ENCODE measurements at regions not wholly inside any gene's neighbourhood (a gene's known extent, or its start where the extent isn't known, plus 50 kb on each side); places are given as distances from the start of the nearest gene placed in this dataset.

GRCh38 chr5:125652761-125653160 lies 770.4 kb upstream of the GRAMD2B start:
- Histone ChIP-seq H3K27me3 (ENCODE audit: control insufficient read depth in 1 of 2, insufficient read depth in 2 of 2, low read length in 2 of 2) (no peaks in the 10 kb centered on the region), H3K27ac (ENCODE audit: low read depth in 1 of 2, low read length in 2 of 2) (no peak overlapping the region), H3K36me3 (ENCODE audit: insufficient read depth, low read length) (no peaks in the 10 kb centered on the region), H3K4me3 (ENCODE audit: low read length) (no peak overlapping the region), H3K4me1 (ENCODE audit: insufficient read depth, low read length) (no peaks in the 10 kb centered on the region), H3K9me3 (ENCODE audit: control insufficient read depth in 1 of 2, insufficient read depth in 1 of 2, low read length in 2 of 2) (peaks cover 0 to 5% of the 10 kb centered on the region in 2 experiments)
- no peak for TF ChIP-seq CTCF (IDR thresholded peaks at IDR 0.05)
- ChIA-PET CTCF (no interaction called here), POLR2A (no interaction called here)
- ATAC-seq (ENCODE audit: poor library complexity): no peak
- H3K9me3 Mint-ChIP-seq: peaks cover 5% of the 10 kb centered on the region
- H3K27me3 Mint-ChIP-seq: no peaks in the 10 kb centered on the region
- no peak overlapping the region for H3K4me3 Mint-ChIP-seq
- no peak for DNase-seq
- H3K27ac Mint-ChIP-seq: no peak overlapping the region
- H3K36me3 Mint-ChIP-seq (ENCODE audit: low read depth): no peaks in the 10 kb centered on the region
- no peaks in the 10 kb centered on the region for H3K4me1 Mint-ChIP-seq (ENCODE audit: low read depth)
- intact Hi-C loops (cut with DNase I, micrococcal nuclease): no loop called here

- Mint-ChIP-seq H3K4me1 (ENCODE audit: low read depth) (no peaks in the 10 kb centered on the region), H3K9me3 (peaks cover 2% of the 10 kb centered on the region), H3K36me3 (ENCODE audit: low read depth) (no peaks in the 10 kb centered on the region), H3K27me3 (no peaks in the 10 kb centered on the region), H3K27ac (no peak overlapping the region), H3K4me3 (no peak overlapping the region)
- H3K27ac ChIP-seq (ENCODE audit: low read depth in 1 of 2, low read length in 2 of 2): no peak overlapping the region
- ChIA-PET POLR2A (no interaction called here), CTCF (no interaction called here)
- TF ChIP-seq CTCF (IDR thresholded peaks at IDR 0.05): no peak
- H3K36me3 ChIP-seq (ENCODE audit: insufficient read depth, low read length): no peaks in the 10 kb centered on the region
- no peak for DNase-seq
- intact Hi-C loops (cut with DNase I, micrococcal nuclease): no loop called here
- no peak overlapping the region for H3K4me3 ChIP-seq (ENCODE audit: low read length)
- ATAC-seq (ENCODE audit: poor library complexity): no peak
- H3K27me3 ChIP-seq (ENCODE audit: control insufficient read depth in 1 of 2, insufficient read depth in 2 of 2, low read length in 2 of 2): no peaks in the 10 kb centered on the region
- H3K4me1 ChIP-seq (ENCODE audit: insufficient read depth, low read length): no peaks in the 10 kb centered on the region
- peaks cover 0 to 5% of the 10 kb centered on the region in 2 experiments for H3K9me3 ChIP-seq (ENCODE audit: control insufficient read depth in 1 of 2, insufficient read depth in 1 of 2, low read length in 2 of 2)
Measured at GRCh38 chr5:125654392-125654791, 768.8 kb upstream of the GRAMD2B start.

DNA sequence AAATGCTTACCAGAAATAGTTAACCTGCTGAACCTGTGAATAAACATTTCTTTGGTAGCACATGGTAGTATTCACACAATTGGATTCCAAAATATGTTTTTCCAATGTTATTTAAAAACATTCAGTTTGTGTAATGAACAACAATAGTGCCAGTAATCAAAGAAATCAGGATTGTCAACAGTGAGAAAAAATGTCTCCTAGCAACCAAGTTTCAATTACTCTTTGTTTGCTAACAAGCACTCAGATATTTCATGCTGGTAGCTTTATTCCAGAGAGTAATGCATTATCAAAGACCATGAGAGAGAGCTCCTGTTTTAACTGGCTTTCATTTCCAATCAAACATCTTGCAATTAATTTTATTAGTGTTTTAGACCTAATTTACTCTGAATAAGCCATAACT lies 768.1 kb upstream of the GRAMD2B start:
- Histone ChIP-seq H3K9me3 (ENCODE audit: control insufficient read depth in 1 of 2, insufficient read depth in 1 of 2, low read length in 2 of 2) (peaks cover 0 to 5% of the 10 kb centered on the region in 2 experiments), H3K4me1 (ENCODE audit: insufficient read depth, low read length) (no peaks in the 10 kb centered on the region), H3K36me3 (ENCODE audit: insufficient read depth, low read length) (no peaks in the 10 kb centered on the region), H3K4me3 (ENCODE audit: low read length) (no peak overlapping the region), H3K27me3 (ENCODE audit: control insufficient read depth in 1 of 2, insufficient read depth in 2 of 2, low read length in 2 of 2) (no peaks in the 10 kb centered on the region), H3K27ac (ENCODE audit: low read depth in 1 of 2, low read length in 2 of 2) (no peak overlapping the region)
- ATAC-seq (ENCODE audit: poor library complexity) (no peak), DNase-seq (no peak)
- Mint-ChIP-seq H3K9me3 (no peaks in the 10 kb centered on the region), H3K36me3 (ENCODE audit: low read depth) (no peaks in the 10 kb centered on the region), H3K4me3 (no peak overlapping the region), H3K27ac (no peak overlapping the region), H3K4me1 (ENCODE audit: low read depth) (no peaks in the 10 kb centered on the region), H3K27me3 (no peaks in the 10 kb centered on the region)
- intact Hi-C loops (cut with DNase I, micrococcal nuclease): no loop called here
- POLR2A ChIA-PET: no interaction called here
- no peak for TF ChIP-seq CTCF (IDR thresholded peaks at IDR 0.05)
- CTCF ChIA-PET: no interaction called here

Data from CD4-positive, alpha-beta T cell (primary cell).